ENCODE measurements at regions not wholly inside any gene's neighbourhood (a gene's known extent, or its start where the extent isn't known, plus 50 kb on each side); places are given as distances from the start of the nearest gene placed in this dataset.

- no peak for DNase-seq (ENCODE audit: low read depth)
Measured at GRCh38 chr11:112355726-112356125, 95.1 kb upstream of the PLET1 start.

GRCh38 chr11:112357488-112357887 is 96.8 kb upstream of the PLET1 start:
- DNase-seq (ENCODE audit: low read depth): no peak

- no peak for DNase-seq (ENCODE audit: low read depth)
Measured at GRCh38 chr11:112361396-112361795, 100.7 kb upstream of the PLET1 start.

GRCh38 chr11:112363527-112363926 is 102.9 kb upstream of the PLET1 start:
- peak; percentile 47 for DNase-seq (ENCODE audit: low read depth)

GRCh38 chr11:112364962-112365481 is 104.4 kb upstream of the PLET1 start:
- peak; percentile 85 for DNase-seq (ENCODE audit: low read depth)

- DNase-seq (ENCODE audit: low read depth): no peak
Measured at GRCh38 chr11:112366012-112366411, 105.4 kb upstream of the PLET1 start.

GRCh38 chr11:112366777-112367176 is 106.1 kb upstream of the PLET1 start:
- DNase-seq (ENCODE audit: low read depth): peak; percentile 21

- DNase-seq (ENCODE audit: low read depth): no peak
Measured at GRCh38 chr11:112367461-112367860, 106.8 kb upstream of the PLET1 start.

- no peak for DNase-seq (ENCODE audit: low read depth)
Measured at GRCh38 chr11:112367895-112368294, 107.2 kb upstream of the PLET1 start.

GRCh38 chr11:112368381-112368780 is 107.7 kb upstream of the PLET1 start:
- no peak for DNase-seq (ENCODE audit: low read depth)

GRCh38 chr11:112369374-112369773 is 108.7 kb upstream of the PLET1 start:
- no peak for DNase-seq (ENCODE audit: low read depth)

- no peak for DNase-seq (ENCODE audit: low read depth)
Measured at GRCh38 chr11:112369916-112370315, 109.3 kb upstream of the PLET1 start.

- DNase-seq (ENCODE audit: low read depth): no peak
Measured at GRCh38 chr11:112374486-112375140, 114.0 kb upstream of the PLET1 start.

- no peak for DNase-seq (ENCODE audit: low read depth)
Measured at GRCh38 chr11:112377946-112378345, 117.3 kb upstream of the PLET1 start.

- no peak for DNase-seq (ENCODE audit: low read depth)
Measured at GRCh38 chr11:112380464-112380863, 119.8 kb upstream of the PLET1 start.

GRCh38 chr11:112381578-112381977 is 120.9 kb upstream of the PLET1 start:
- DNase-seq (ENCODE audit: low read depth): no peak

GRCh38 chr11:112382561-112382960 is 121.9 kb upstream of the PLET1 start:
- DNase-seq (ENCODE audit: low read depth): no peak

- no peak for DNase-seq (ENCODE audit: low read depth)
Measured at GRCh38 chr11:112388496-112388895, 127.8 kb upstream of the PLET1 start.

GRCh38 chr11:112391086-112391485 is 130.4 kb upstream of the PLET1 start:
- no peak for DNase-seq (ENCODE audit: low read depth)

- DNase-seq (ENCODE audit: low read depth): no peak
Measured at GRCh38 chr11:112392904-112393303, 132.2 kb upstream of the PLET1 start.

GRCh38 chr11:112394304-112394703 is 133.6 kb upstream of the PLET1 start:
- DNase-seq (ENCODE audit: low read depth): no peak

- no peak for DNase-seq (ENCODE audit: low read depth)
Measured at GRCh38 chr11:112396076-112396475, 135.4 kb upstream of the PLET1 start.

GRCh38 chr11:112398798-112399478 is 138.3 kb upstream of the PLET1 start:
- DNase-seq (ENCODE audit: low read depth): no peak

Measured in fibroblast of the conjunctiva (primary cell).